ENCODE measurements at regions not wholly inside any gene's neighbourhood (a gene's known extent, or its start where the extent isn't known, plus 50 kb on each side); places are given as distances from the start of the nearest gene placed in this dataset.

DNA sequence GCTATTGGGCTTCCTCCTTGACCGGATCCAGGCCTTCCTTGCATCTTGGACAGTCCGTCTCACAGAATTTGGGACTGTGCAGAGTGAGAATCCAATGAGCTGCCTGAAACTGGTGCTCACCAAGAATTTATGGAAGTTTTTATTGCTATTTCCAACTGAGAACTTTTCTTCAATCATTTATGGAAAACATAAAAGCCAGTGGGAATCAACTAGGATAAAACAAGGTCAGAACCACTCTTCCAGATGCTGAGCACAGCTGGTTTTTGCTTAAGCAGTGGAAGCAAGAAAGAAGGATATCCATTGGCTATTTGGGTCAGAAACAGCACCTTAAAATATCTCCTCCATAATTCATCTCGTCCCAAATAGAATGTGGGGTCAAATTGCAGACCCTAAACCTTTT lies 74.2 kb downstream of the CD83 start:
- intact Hi-C loops (cut with DNase I; ENCODE audit: low total_unique reads) = no loop called here
- Histone ChIP-seq H3K4me3 (no peak overlapping the region), H3K27ac (no peak overlapping the region), H3K4me1 (peaks cover 14 to 27% (median 16%) of the 10 kb centered on the region in 4 donors), H3K9me3 (no peaks in the 10 kb centered on the region), H3K27me3 (peaks cover 0 to 11% (median 0%) of the 10 kb centered on the region in 3 donors), H3K36me3 (no peaks in the 10 kb centered on the region)
- TF ChIP-seq EP300 (IDR thresholded peaks at IDR 0.05) = no peak
- TF ChIP-seq POLR2AphosphoS5 (IDR thresholded peaks at IDR 0.05) = no peak
- TF ChIP-seq, protein P1, sequence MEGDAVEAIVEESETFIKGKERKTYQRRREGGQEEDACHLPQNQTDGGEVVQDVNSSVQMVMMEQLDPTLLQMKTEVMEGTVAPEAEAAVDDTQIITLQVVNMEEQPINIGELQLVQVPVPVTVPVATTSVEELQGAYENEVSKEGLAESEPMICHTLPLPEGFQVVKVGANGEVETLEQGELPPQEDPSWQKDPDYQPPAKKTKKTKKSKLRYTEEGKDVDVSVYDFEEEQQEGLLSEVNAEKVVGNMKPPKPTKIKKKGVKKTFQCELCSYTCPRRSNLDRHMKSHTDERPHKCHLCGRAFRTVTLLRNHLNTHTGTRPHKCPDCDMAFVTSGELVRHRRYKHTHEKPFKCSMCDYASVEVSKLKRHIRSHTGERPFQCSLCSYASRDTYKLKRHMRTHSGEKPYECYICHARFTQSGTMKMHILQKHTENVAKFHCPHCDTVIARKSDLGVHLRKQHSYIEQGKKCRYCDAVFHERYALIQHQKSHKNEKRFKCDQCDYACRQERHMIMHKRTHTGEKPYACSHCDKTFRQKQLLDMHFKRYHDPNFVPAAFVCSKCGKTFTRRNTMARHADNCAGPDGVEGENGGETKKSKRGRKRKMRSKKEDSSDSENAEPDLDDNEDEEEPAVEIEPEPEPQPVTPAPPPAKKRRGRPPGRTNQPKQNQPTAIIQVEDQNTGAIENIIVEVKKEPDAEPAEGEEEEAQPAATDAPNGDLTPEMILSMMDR (IDR thresholded peaks at IDR 0.05) = no peak
- TF ChIP-seq POLR2A (IDR thresholded peaks at IDR 0.05) = no peak
- WGBS, 5 donors = 81 to 97% (median 96%) methylated on average over 3 of the region's 3 CpGs
- no peak for DNase-seq

DNA sequence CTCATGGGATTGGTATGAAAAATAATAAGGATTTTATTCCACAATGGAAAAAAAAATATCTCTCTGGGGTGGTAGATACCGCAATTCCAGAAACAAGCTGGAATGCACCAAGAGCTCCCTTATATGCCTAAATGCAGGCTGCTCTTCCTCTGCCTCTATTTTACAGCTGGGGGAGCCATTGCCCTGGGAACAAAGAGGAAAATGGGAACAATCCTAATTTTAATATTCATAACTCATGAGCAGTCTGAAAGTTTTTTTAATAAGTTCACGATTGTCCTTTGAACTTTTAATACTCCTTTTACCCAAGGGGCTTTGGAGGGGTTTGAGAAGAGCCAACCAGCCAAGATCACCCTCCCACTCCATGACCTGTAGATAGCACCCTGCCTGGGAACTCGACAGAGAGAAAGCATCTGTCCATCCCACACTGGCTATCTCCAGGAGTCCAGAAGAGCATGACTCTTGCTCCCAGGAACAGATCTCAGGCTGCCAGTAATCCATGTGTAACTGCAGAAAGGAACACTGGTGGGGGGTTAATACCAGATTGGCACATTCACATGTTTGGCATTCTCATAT lies 74.7 kb downstream of the CD83 start:
- H3K36me3 ChIP-seq = no peaks in the 10 kb centered on the region
- no peak overlapping the region for H3K4me3 ChIP-seq
- H3K27me3 ChIP-seq = peaks cover 0 to 11% (median 0%) of the 10 kb centered on the region in 3 donors
- peaks cover 14 to 27% (median 16%) of the 10 kb centered on the region in 4 donors for H3K4me1 ChIP-seq
- H3K27ac ChIP-seq = no peak overlapping the region
- TF ChIP-seq POLR2AphosphoS5 (IDR thresholded peaks at IDR 0.05) (no peak), POLR2A (IDR thresholded peaks at IDR 0.05) (no peak), EP300 (IDR thresholded peaks at IDR 0.05) (no peak)
- TF ChIP-seq, protein P1 (IDR thresholded peaks at IDR 0.05) = no peak
- WGBS, 5 donors = 73 to 80% (median 80%) methylated on average over 3 of the region's 3 CpGs
- peak in 1 of 2 donors; percentile 34 for DNase-seq
- no peaks in the 10 kb centered on the region for H3K9me3 ChIP-seq
- intact Hi-C loops (cut with DNase I; ENCODE audit: low total_unique reads) = no loop called here

DNA sequence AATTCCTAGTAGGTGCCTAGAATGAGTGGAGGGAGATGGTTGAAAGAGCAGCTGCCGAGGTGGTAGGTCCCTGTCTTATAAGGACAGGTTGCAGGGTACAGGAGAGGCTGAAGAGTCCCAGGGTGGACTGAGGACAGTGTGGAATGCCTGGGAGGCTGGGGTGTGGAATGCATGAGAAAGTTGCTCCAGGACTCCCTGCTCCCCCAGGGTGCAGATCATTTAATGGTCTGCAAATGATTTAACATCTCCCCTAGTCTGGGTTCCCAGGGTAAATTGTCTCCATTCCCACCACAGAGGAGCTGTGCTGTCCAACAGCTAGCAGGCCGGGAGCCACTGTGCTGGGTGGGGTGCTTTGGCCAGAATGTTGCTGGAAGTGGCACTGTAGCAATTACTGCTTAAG lies 76.0 kb downstream of the CD83 start:
- H3K36me3 ChIP-seq = no peaks in the 10 kb centered on the region
- H3K27ac ChIP-seq = no peak overlapping the region
- no peaks in the 10 kb centered on the region for H3K9me3 ChIP-seq
- 76 to 95% (median 88%) methylated on average over 2 of the region's 2 CpGs for whole genome bisulfite sequencing, 5 donors
- peaks cover 14 to 26% (median 16%) of the 10 kb centered on the region in 4 donors for H3K4me1 ChIP-seq
- no peak for DNase-seq
- no peak overlapping the region for H3K4me3 ChIP-seq
- H3K27me3 ChIP-seq = peaks cover 0 to 11% (median 0%) of the 10 kb centered on the region in 3 donors
- TF ChIP-seq EP300 (IDR thresholded peaks at IDR 0.05) (no peak), POLR2A (IDR thresholded peaks at IDR 0.05) (no peak), POLR2AphosphoS5 (IDR thresholded peaks at IDR 0.05) (no peak)
- TF ChIP-seq, protein P1 (IDR thresholded peaks at IDR 0.05) = no peak
- intact Hi-C loops (cut with DNase I; ENCODE audit: low total_unique reads) = no loop called here

DNA sequence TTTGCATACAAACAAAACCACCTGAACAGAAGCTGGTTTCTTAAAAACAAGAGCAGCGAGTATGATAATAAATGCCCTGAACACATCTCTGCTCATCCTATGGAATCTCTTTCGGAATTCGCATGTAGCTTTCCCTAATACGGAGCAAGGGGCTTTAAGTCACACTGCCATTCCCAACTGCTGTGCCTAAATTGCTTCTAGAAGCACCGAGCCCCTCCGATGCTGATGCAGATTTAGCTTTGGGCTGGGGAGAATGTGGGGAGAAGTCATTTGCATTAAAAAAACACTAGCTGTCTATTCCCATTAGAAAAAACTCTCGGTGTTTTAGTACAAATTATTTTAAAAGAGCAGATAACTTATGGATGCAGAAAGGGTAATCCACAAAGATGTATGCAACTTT lies 76.9 kb downstream of the CD83 start:
- H3K4me1 ChIP-seq = peaks cover 10 to 16% (median 12%) of the 10 kb centered on the region in 4 donors
- no peak overlapping the region for H3K4me3 ChIP-seq
- peaks cover 0 to 11% (median 0%) of the 10 kb centered on the region in 3 donors for H3K27me3 ChIP-seq
- 67 to 83% (median 78%) methylated on average over 7 of the region's 7 CpGs for WGBS, 5 donors
- intact Hi-C loops (cut with DNase I; ENCODE audit: low total_unique reads) = no loop called here
- TF ChIP-seq POLR2A (IDR thresholded peaks at IDR 0.05) = no peak
- TF ChIP-seq EP300 (IDR thresholded peaks at IDR 0.05) = no peak
- no peaks in the 10 kb centered on the region for H3K36me3 ChIP-seq
- no peak overlapping the region for H3K27ac ChIP-seq
- DNase-seq = no peak
- no peaks in the 10 kb centered on the region for H3K9me3 ChIP-seq

DNA sequence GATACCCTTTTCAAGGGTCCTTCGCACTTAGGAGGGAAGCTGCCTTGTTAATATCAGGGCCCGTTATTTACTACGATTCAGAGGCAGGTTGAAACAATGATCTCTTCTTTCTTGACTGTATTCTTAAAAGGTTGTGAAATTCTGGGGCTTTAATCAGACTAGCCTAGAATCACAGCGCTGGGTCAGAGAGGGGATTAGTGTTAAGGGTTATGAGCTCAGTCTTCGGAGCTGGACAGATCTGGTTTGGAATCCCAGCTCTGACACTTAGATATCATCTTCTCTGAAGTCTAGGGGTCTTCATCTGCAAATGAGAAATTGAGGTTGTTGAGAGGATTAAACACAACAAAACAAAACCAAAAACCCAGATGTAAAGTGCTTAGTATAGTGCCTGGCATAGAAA lies 77.4 kb downstream of the CD83 start:
- intact Hi-C loops (cut with DNase I; ENCODE audit: low total_unique reads) = no loop called here
- Histone ChIP-seq H3K4me1 (peaks cover 6 to 13% (median 9%) of the 10 kb centered on the region in 4 donors), H3K4me3 (no peak overlapping the region), H3K27ac (no peak overlapping the region), H3K36me3 (no peaks in the 10 kb centered on the region), H3K27me3 (peaks cover 0 to 11% (median 0%) of the 10 kb centered on the region in 3 donors), H3K9me3 (no peaks in the 10 kb centered on the region)
- 91 to 95% (median 93%) methylated on average over 5 of the region's 5 CpGs for WGBS, 5 donors
- TF ChIP-seq EP300 (IDR thresholded peaks at IDR 0.05) (no peak), POLR2A (IDR thresholded peaks at IDR 0.05) (no peak), POLR2AphosphoS5 (IDR thresholded peaks at IDR 0.05) (no peak)
- TF ChIP-seq, protein P1 (IDR thresholded peaks at IDR 0.05) = no peak
- no peak for DNase-seq
